Colonic mucosa (tissue), 4 donors: ENCODE measurements at regions not wholly inside any gene's neighbourhood (a gene's known extent, or its start where the extent isn't known, plus 50 kb on each side); places are given as distances from the start of the nearest gene placed in this dataset.

ENCODE experiments used
- DNase-seq: peaks from one replicate; pipeline ENCODE4 v3.0.0-alpha.2; 2020
- H3K27ac ChIP-seq: fragments of 200-600 bp; one replicate; pipeline ENCODE4 v1.8.0; 2021
- H3K27me3 ChIP-seq: fragments of 200-600 bp; one replicate; pipeline ENCODE4 v1.8.0; 2021
- H3K36me3 ChIP-seq: fragments of 200-600 bp; one replicate; pipeline ENCODE4 v1.8.0; 2021
- H3K4me1 ChIP-seq: fragments of 200-600 bp; one replicate; pipeline ENCODE4 v1.8.0; 2021; ENCODE audit warnings: mild to moderate bottlenecking
- H3K4me3 ChIP-seq: fragments of 200-600 bp; one replicate; pipeline ENCODE4 v1.8.0; 2021
- H3K9ac ChIP-seq, 2 donors: one replicate each; pipeline ENCODE4 v1.7.0; 2013; ENCODE audit warnings: control low read depth in 2 of 2, low read depth in 2 of 2, low read length in 2 of 2
- H3K9me3 ChIP-seq: fragments of 200-600 bp; one replicate; pipeline ENCODE4 v1.8.0; 2021
- CTCF ChIP-seq: fragments of 200-600 bp; IDR thresholded peaks from one replicate; pipeline ENCODE4 v1.8.0; 2022; ENCODE audit warnings: antibody characterized with exemption, mild to moderate bottlenecking
- intact Hi-C: fragments of 100-400 bp; cut with DNase I; formaldehyde crosslinking; loops from one replicate; pipeline ENCODE4 v1.14.1; 2022
- donor health status: healthy.
- donor health status: DM: no; HTN: no; CAD: no.
- donor health status: DM: no; HTN: no; CAD: no.

GRCh38 chr7:119712886-119713462, 560.0 kb upstream of the KCND2 start:
- Histone ChIP-seq H3K36me3 (no peaks in the 10 kb centered on the region), H3K27me3 (no peaks in the 10 kb centered on the region), H3K4me1 (no peaks in the 10 kb centered on the region), H3K4me3 (no peak overlapping the region), H3K27ac (no peak overlapping the region), H3K9me3 (no peaks in the 10 kb centered on the region), H3K9ac (no peak overlapping the region)
- DNase-seq = no peak
- no peak for TF ChIP-seq CTCF
- intact Hi-C loops = no loop called here

GRCh38 chr7:119713606-119714005, 559.4 kb upstream of the KCND2 start:
- Histone ChIP-seq H3K36me3 (no peaks in the 10 kb centered on the region), H3K9me3 (no peaks in the 10 kb centered on the region), H3K4me3 (no peak overlapping the region), H3K27ac (no peak overlapping the region), H3K9ac (no peak overlapping the region), H3K27me3 (no peaks in the 10 kb centered on the region), H3K4me1 (no peaks in the 10 kb centered on the region)
- intact Hi-C loops = no loop called here
- no peak for DNase-seq
- TF ChIP-seq CTCF = no peak

GRCh38 chr7:119720541-119720940, 552.4 kb upstream of the KCND2 start:
- DNase-seq = no peak
- Histone ChIP-seq H3K4me1 (no peaks in the 10 kb centered on the region), H3K27ac (no peak overlapping the region), H3K27me3 (no peaks in the 10 kb centered on the region), H3K9me3 (no peaks in the 10 kb centered on the region), H3K36me3 (no peaks in the 10 kb centered on the region), H3K4me3 (no peak overlapping the region), H3K9ac (no peak overlapping the region)
- intact Hi-C loops = no loop called here
- no peak for TF ChIP-seq CTCF

- Histone ChIP-seq H3K4me3 (no peak overlapping the region), H3K27me3 (no peaks in the 10 kb centered on the region), H3K9me3 (no peaks in the 10 kb centered on the region), H3K36me3 (no peaks in the 10 kb centered on the region), H3K27ac (no peak overlapping the region), H3K9ac (no peak overlapping the region), H3K4me1 (no peaks in the 10 kb centered on the region)
- no peak for DNase-seq
- intact Hi-C loops = no loop called here
- TF ChIP-seq CTCF = no peak
Observed at GRCh38 chr7:119724041-119724792, 548.8 kb upstream of the KCND2 start.

- no peaks in the 10 kb centered on the region for H3K4me1 ChIP-seq
- TF ChIP-seq CTCF = no peak
- H3K9me3 ChIP-seq = no peaks in the 10 kb centered on the region
- no peaks in the 10 kb centered on the region for H3K36me3 ChIP-seq
- intact Hi-C loops = no loop called here
- no peaks in the 10 kb centered on the region for H3K27me3 ChIP-seq
- DNase-seq = no peak
- H3K27ac ChIP-seq = no peak overlapping the region
- H3K4me3 ChIP-seq = no peak overlapping the region
- no peak overlapping the region for H3K9ac ChIP-seq
Observed at GRCh38 chr7:119733127-119733879, 539.7 kb upstream of the KCND2 start.
